HCT116 (cell line): ENCODE measurements at regions not wholly inside any gene's neighbourhood (a gene's known extent, or its start where the extent isn't known, plus 50 kb on each side); places are given as distances from the start of the nearest gene placed in this dataset.

Experiments used
- ATAC-seq: fragments of 200-7000 bp; cut with Tn5 transposase; 2 replicates; pipeline ENCODE4 v1.9.1; 2020; ENCODE audit warnings: mild to moderate bottlenecking, moderate library complexity
- BruUV-seq: library from RNA; stranded (reverse); fragments of 400-500 nt; replicated peaks from 2 replicates; lab custom pipeline; 2021; lab: Mats Ljungman, UMichigan
- CTCF ChIA-PET: fragments of 300-600 bp; sonication (Branson Sonifier 250); formaldehyde crosslinking; loops from one replicate; lab custom pipeline; 2021; ENCODE audit warnings: antibody characterized with exemption; lab: Charles Lee
- POLR2A ChIA-PET: fragments of 300-600, 350-600 bp; sonication (Branson Sonifier 250); formaldehyde crosslinking; loops from one replicate; lab custom pipeline; 2021; ENCODE audit warnings: antibody characterized with exemption; lab: Charles Lee
- RAD21 ChIA-PET, 2 experiments: fragments of 300-600 bp; sonication (Branson Sonifier 250); formaldehyde crosslinking; loops; one replicate each; lab custom pipeline; 2023; ENCODE audit warnings: low total read pairs in 2 of 2; ENCODE audit not compliant: uncharacterized antibody in 2 of 2, unreplicated experiment in 2 of 2, low non-redundant PET in 1 of 2; lab: Charles Lee
- DNase-seq: peaks from one replicate; pipeline ENCODE4 v3.0.0-alpha.2; 2010; ENCODE audit warnings: low read depth, low spot score
- H2AFZ ChIP-seq: fragments of 200-600 bp; shearing (Covaris generic), sonication (generic); 2 replicates; pipeline ENCODE4 v1.6.1; 2017; ENCODE audit warnings: low read depth, mixed run types, mixed read lengths, antibody characterized with exemption, low read length; ENCODE audit not compliant: poor library complexity, severe bottlenecking
- H3K27ac ChIP-seq: 2 replicates; pipeline ENCODE4 v1.5.1; 2012; ENCODE audit warnings: low read depth, low read length
- H3K27me3 ChIP-seq: fragments of 200-600 bp; sonication (generic); 2 replicates; pipeline ENCODE4 v1.6.1; 2016; ENCODE audit warnings: mixed run types, low read length, mixed read lengths; ENCODE audit not compliant: insufficient read depth
- H3K36me3 ChIP-seq, 2 experiments: fragments of 200-500 bp in 1 of 2; fragments of 200-600 bp in 1 of 2; sonication (Bioruptor generic) in 1 of 2; sonication (generic) in 1 of 2; 2 replicates each; pipeline versions ENCODE4 v1.5.1 to v1.6.1; 2014 to 2016; ENCODE audit warnings: low read length in 2 of 2, inconsistent platforms in 1 of 2, mixed read lengths in 1 of 2, mixed run types in 1 of 2; ENCODE audit not compliant: insufficient read depth in 2 of 2, control insufficient read depth in 1 of 2
- H3K4me1 ChIP-seq, 2 experiments: fragments of 200-600 bp in 1 of 2; sonication (generic) in 1 of 2; 2 replicates each; pipeline versions ENCODE4 v1.5.1 to v1.6.1; 2012 to 2017; ENCODE audit warnings: low read length in 2 of 2, inconsistent platforms in 1 of 2, mild to moderate bottlenecking in 1 of 2, mixed read lengths in 1 of 2, mixed run types in 1 of 2, moderate library complexity in 1 of 2; ENCODE audit not compliant: insufficient read depth in 2 of 2, control insufficient read depth in 1 of 2
- H3K4me2 ChIP-seq: fragments of 200-600 bp; sonication (generic); 2 replicates; pipeline ENCODE4 v1.6.1; 2017; ENCODE audit warnings: mixed run types, low read length, mixed read lengths
- H3K4me3 ChIP-seq, 2 experiments: fragments of 200-600 bp in 1 of 2; sonication (generic) in 1 of 2; replicated peaks in 1 of 2; 2 replicates each; pipeline ENCODE4 v1.5.1; 2011 to 2016; ENCODE audit warnings: low read length in 2 of 2, control low read depth in 1 of 2, low read depth in 1 of 2, mild to moderate bottlenecking in 1 of 2, mixed read lengths in 1 of 2, mixed run types in 1 of 2
- H3K79me2 ChIP-seq: fragments of 200-600 bp; sonication (generic); 2 replicates; pipeline ENCODE4 v1.6.1; 2017; ENCODE audit warnings: mild to moderate bottlenecking, mixed run types, low read length, moderate library complexity, mixed read lengths; ENCODE audit not compliant: insufficient read depth
- H3K9ac ChIP-seq: fragments of 200-600 bp; sonication (generic); 2 replicates; pipeline ENCODE4 v1.6.1; 2016; ENCODE audit warnings: low read length, mixed read lengths
- H3K9me2 ChIP-seq: fragments of 200-600 bp; sonication (generic), shearing (Covaris generic); 2 replicates; pipeline ENCODE4 v1.6.1; 2017; ENCODE audit warnings: mixed run types, mild to moderate bottlenecking, moderate library complexity; ENCODE audit not compliant: insufficient read depth
- H3K9me3 ChIP-seq, 2 experiments: fragments of 200-500 bp in 1 of 2; fragments of 200-600 bp in 1 of 2; sonication (Bioruptor generic) in 1 of 2; sonication (generic) in 1 of 2; 2 replicates each; pipeline ENCODE4 v1.6.1; 2014 to 2017; ENCODE audit warnings: low read length in 2 of 2, mixed read lengths in 2 of 2, inconsistent platforms in 1 of 2, low read depth in 1 of 2, mild to moderate bottlenecking in 1 of 2, mixed run types in 1 of 2, moderate library complexity in 1 of 2; ENCODE audit not compliant: control insufficient read depth in 1 of 2, insufficient read depth in 1 of 2
- H4K20me1 ChIP-seq: fragments of 200-600 bp; sonication (generic), shearing (Covaris generic); 2 replicates; pipeline ENCODE4 v1.6.1; 2017; ENCODE audit warnings: mixed run types, mild to moderate bottlenecking, moderate library complexity; ENCODE audit not compliant: insufficient read depth
- CBX3 ChIP-seq: IDR thresholded peaks from 2 replicates; pipeline ENCODE4 v1.6.1; 2012; ENCODE audit warnings: low read depth
- ELF1 ChIP-seq: IDR thresholded peaks from 2 replicates; pipeline ENCODE4 v1.6.1; 2012; ENCODE audit warnings: low read depth, borderline replicate concordance
- EZH2 ChIP-seq: fragments of 200-600 bp; sonication (generic); IDR thresholded peaks from 2 replicates; pipeline ENCODE4 v1.6.1; 2017; ENCODE audit warnings: antibody characterized with exemption, mixed run types
- EZH2phosphoT487 ChIP-seq: fragments of 200-600 bp; IDR thresholded peaks from 2 replicates; pipeline ENCODE4 v1.6.1; 2018; ENCODE audit warnings: antibody characterized with exemption, borderline replicate concordance
- FOSL1 ChIP-seq: IDR thresholded peaks from 2 replicates; pipeline ENCODE4 v1.6.1; 2012; ENCODE audit warnings: low read depth
- JUND ChIP-seq: IDR thresholded peaks from 2 replicates; pipeline ENCODE4 v1.6.1; 2012
- MAX ChIP-seq: IDR thresholded peaks from 2 replicates; pipeline ENCODE4 v1.6.1; 2012
- POLR2A ChIP-seq: IDR thresholded peaks from 2 replicates; pipeline ENCODE4 v1.7.0; 2011; ENCODE audit warnings: borderline replicate concordance; ENCODE audit not compliant: insufficient read depth, insufficient read length; ENCODE audit errors: extremely low read depth
- RAD21 ChIP-seq: IDR thresholded peaks from 2 replicates; pipeline ENCODE4 v1.6.1; 2012; ENCODE audit warnings: low read depth, mild to moderate bottlenecking
- SIN3A ChIP-seq: IDR thresholded peaks from 2 replicates; pipeline ENCODE4 v1.6.1; 2012; ENCODE audit warnings: low read depth
- SP1 ChIP-seq: IDR thresholded peaks from 2 replicates; pipeline ENCODE4 v1.6.1; 2012; ENCODE audit warnings: low read depth
- SRF ChIP-seq: IDR thresholded peaks from 2 replicates; pipeline ENCODE4 v1.6.1; 2012; ENCODE audit warnings: low read depth
- TCF7L2 ChIP-seq: IDR thresholded peaks from 2 replicates; pipeline ENCODE4 v1.7.0; 2011; ENCODE audit warnings: borderline replicate concordance, inconsistent platforms; ENCODE audit not compliant: insufficient read depth, insufficient read length; ENCODE audit errors: extremely low read depth
- YY1 ChIP-seq: IDR thresholded peaks from 2 replicates; pipeline ENCODE4 v1.6.1; 2011; ENCODE audit warnings: low read length, low read depth, moderate library complexity, mild to moderate bottlenecking; ENCODE audit not compliant: insufficient replicate concordance; ENCODE audit errors: extremely low read depth
- ZBTB33 ChIP-seq: IDR thresholded peaks from 2 replicates; pipeline ENCODE4 v1.6.1; 2011; ENCODE audit warnings: mild to moderate bottlenecking, low read length, moderate library complexity; ENCODE audit not compliant: insufficient replicate concordance; ENCODE audit errors: extremely low read depth
- ZFX ChIP-seq: fragments of 450-650 bp; IDR thresholded peaks from 2 replicates; pipeline ENCODE4 v1.6.1; 2017
- ZNF274 ChIP-seq: fragments of 200-500 bp; sonication (Bioruptor generic); IDR thresholded peaks from 2 replicates; pipeline ENCODE4 v1.6.1; 2014; ENCODE audit warnings: mild to moderate bottlenecking, low read depth, low read length, inconsistent platforms
- intact Hi-C: fragments of 100-400 bp; cut with micrococcal nuclease; formaldehyde crosslinking; loops from 2 replicates; pipeline ENCODE4 v1.10.0; 2022
- TF ChIP-seq, protein P1 (sequence below): IDR thresholded peaks from 2 replicates; pipeline ENCODE4 v1.6.1; 2012; ENCODE audit warnings: low read depth

- Histone ChIP-seq H3K36me3 (no peaks in the 10 kb centered on the region), H3K27me3 (no peaks in the 10 kb centered on the region), H3K4me1 (no peaks in the 10 kb centered on the region), H3K4me3 (no peak overlapping the region), H4K20me1 (no peaks in the 10 kb centered on the region), H3K9me2 (no peaks in the 10 kb centered on the region), H2AFZ (no peak overlapping the region), H3K4me2 (no peak overlapping the region), H3K9me3 (peaks cover 4 to 17% of the 10 kb centered on the region in 2 experiments; a peak in 2 of 4 replicates), H3K27ac (no peak overlapping the region), H3K79me2 (no peaks in the 10 kb centered on the region), H3K9ac (no peak overlapping the region)
- ChIA-PET RAD21 (no interaction called here), POLR2A (no interaction called here), CTCF (no interaction called here)
- no TSS peak for BruUV-seq
- intact Hi-C loops: no loop called here
- DNase-seq: no peak
- TF ChIP-seq RAD21 (no peak), FOSL1 (no peak), SIN3A (no peak), SP1 (no peak), TCF7L2 (no peak), YY1 (no peak), ELF1 (no peak)
- ATAC-seq: no peak
These were observed 249.0 kb upstream of the CNTN5 start for GRCh38 chr11:98771791-98772190.

GRCh38 chr11:98772893-98773292 is 247.9 kb upstream of the CNTN5 start:
- Histone ChIP-seq H3K9ac (no peak overlapping the region), H3K27ac (no peak overlapping the region), H3K79me2 (no peaks in the 10 kb centered on the region), H3K36me3 (no peaks in the 10 kb centered on the region), H3K4me2 (no peak overlapping the region), H3K9me3 (peaks cover 4 to 17% of the 10 kb centered on the region in 2 experiments; a peak in 2 of 4 replicates), H3K9me2 (no peaks in the 10 kb centered on the region), H3K27me3 (no peaks in the 10 kb centered on the region), H2AFZ (no peak overlapping the region), H3K4me1 (no peaks in the 10 kb centered on the region), H4K20me1 (no peaks in the 10 kb centered on the region), H3K4me3 (no peak overlapping the region)
- ChIA-PET RAD21 (no interaction called here), POLR2A (no interaction called here), CTCF (no interaction called here)
- intact Hi-C loops: no loop called here
- ATAC-seq: no peak
- BruUV-seq: no TSS peak
- DNase-seq: no peak
- TF ChIP-seq MAX (no peak), TCF7L2 (no peak), EZH2 (no peak), JUND (no peak), EZH2phosphoT487 (no peak), CBX3 (no peak), FOSL1 (no peak), POLR2A (no peak), ZBTB33 (no peak), SIN3A (no peak), ZNF274 (no peak), ZFX (no peak), SRF (no peak)
- TF ChIP-seq, protein P1, sequence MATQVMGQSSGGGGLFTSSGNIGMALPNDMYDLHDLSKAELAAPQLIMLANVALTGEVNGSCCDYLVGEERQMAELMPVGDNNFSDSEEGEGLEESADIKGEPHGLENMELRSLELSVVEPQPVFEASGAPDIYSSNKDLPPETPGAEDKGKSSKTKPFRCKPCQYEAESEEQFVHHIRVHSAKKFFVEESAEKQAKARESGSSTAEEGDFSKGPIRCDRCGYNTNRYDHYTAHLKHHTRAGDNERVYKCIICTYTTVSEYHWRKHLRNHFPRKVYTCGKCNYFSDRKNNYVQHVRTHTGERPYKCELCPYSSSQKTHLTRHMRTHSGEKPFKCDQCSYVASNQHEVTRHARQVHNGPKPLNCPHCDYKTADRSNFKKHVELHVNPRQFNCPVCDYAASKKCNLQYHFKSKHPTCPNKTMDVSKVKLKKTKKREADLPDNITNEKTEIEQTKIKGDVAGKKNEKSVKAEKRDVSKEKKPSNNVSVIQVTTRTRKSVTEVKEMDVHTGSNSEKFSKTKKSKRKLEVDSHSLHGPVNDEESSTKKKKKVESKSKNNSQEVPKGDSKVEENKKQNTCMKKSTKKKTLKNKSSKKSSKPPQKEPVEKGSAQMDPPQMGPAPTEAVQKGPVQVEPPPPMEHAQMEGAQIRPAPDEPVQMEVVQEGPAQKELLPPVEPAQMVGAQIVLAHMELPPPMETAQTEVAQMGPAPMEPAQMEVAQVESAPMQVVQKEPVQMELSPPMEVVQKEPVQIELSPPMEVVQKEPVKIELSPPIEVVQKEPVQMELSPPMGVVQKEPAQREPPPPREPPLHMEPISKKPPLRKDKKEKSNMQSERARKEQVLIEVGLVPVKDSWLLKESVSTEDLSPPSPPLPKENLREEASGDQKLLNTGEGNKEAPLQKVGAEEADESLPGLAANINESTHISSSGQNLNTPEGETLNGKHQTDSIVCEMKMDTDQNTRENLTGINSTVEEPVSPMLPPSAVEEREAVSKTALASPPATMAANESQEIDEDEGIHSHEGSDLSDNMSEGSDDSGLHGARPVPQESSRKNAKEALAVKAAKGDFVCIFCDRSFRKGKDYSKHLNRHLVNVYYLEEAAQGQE: no peak
